H1 (cell line): ENCODE measurements at regions not wholly inside any gene's neighbourhood (a gene's known extent, or its start where the extent isn't known, plus 50 kb on each side); places are given as distances from the start of the nearest gene placed in this dataset.
"Not testable (repeated sequence)": the region's sequence is repeated elsewhere in the genome, so short reads cannot be mapped to it uniquely, and the experiment has no call there.

Experiments
- CTCF ChIA-PET: fragments of 300-600 bp; sonication (Branson Sonifier 250); formaldehyde crosslinking; loops from one replicate; lab custom pipeline; 2021; ENCODE audit not compliant: partially characterized antibody; lab: Charles Lee
- POLR2A ChIA-PET: fragments of 300-600 bp; sonication (Branson Sonifier 250); formaldehyde crosslinking; loops from one replicate; lab custom pipeline; 2021; ENCODE audit warnings: inconsistent platforms; ENCODE audit not compliant: partially characterized antibody; lab: Charles Lee
- DNase-seq, 2 experiments: peaks; one replicate each; pipeline versions ENCODE4 v3.0.0 to v3.0.0-alpha.2; 2010 to 2022; ENCODE audit warnings: low spot score in 2 of 2, low read depth in 1 of 2, mixed read lengths in 1 of 2
- FAIRE-seq: peaks from 2 replicates; lab custom pipeline; 2011; peaks lifted over from hg19 to GRCh38; lab: Jason Lieb, UNC
- H2AFZ ChIP-seq: 2 replicates; pipeline ENCODE4 v1.8.1; 2012; ENCODE audit warnings: low read length, inconsistent platforms
- H2AK5ac ChIP-seq: 2 replicates; pipeline ENCODE4 v1.6.1; 2013; ENCODE audit warnings: low read depth, low read length
- H2BK120ac ChIP-seq: replicated peaks from 2 replicates; pipeline ENCODE3; 2013; ENCODE audit warnings: low read depth, low read length, inconsistent platforms
- H2BK12ac ChIP-seq: 2 replicates; pipeline ENCODE4 v1.6.1; 2013; ENCODE audit warnings: low read depth, low read length
- H2BK15ac ChIP-seq: 2 replicates; pipeline ENCODE4 v1.6.1; 2013; ENCODE audit warnings: low read length
- H2BK20ac ChIP-seq: 2 replicates; pipeline ENCODE4 v1.6.1; 2013; ENCODE audit warnings: low read length
- H2BK5ac ChIP-seq: 2 replicates; pipeline ENCODE4 v1.6.1; 2013; ENCODE audit warnings: low read depth, low read length
- H3K14ac ChIP-seq: 2 replicates; pipeline ENCODE4 v1.6.1; 2013; ENCODE audit warnings: inconsistent platforms; ENCODE audit not compliant: insufficient read length
- H3K18ac ChIP-seq: 2 replicates; pipeline ENCODE4 v1.6.1; 2013; ENCODE audit warnings: low read length; ENCODE audit errors: extremely low read depth
- H3K23ac ChIP-seq: 2 replicates; pipeline ENCODE4 v1.6.1; 2013; ENCODE audit warnings: inconsistent platforms; ENCODE audit not compliant: insufficient read length
- H3K23me2 ChIP-seq: 2 replicates; pipeline ENCODE4 v1.6.1; 2013; ENCODE audit warnings: low read depth, low read length
- H3K27ac ChIP-seq: 2 replicates; pipeline ENCODE4 v1.6.1; 2011; ENCODE audit warnings: low read depth, low read length, inconsistent platforms
- H3K27me3 ChIP-seq, 4 experiments: replicated peaks in 1 of 4; 1 replicate in 1 of 4; 2 replicates in 3 of 4; pipeline versions ENCODE4 v1.6.1 to v1.8.1; 2011 to 2013; ENCODE audit warnings: low read length in 3 of 4, mild to moderate bottlenecking in 3 of 4, inconsistent platforms in 2 of 4, mixed read lengths in 2 of 4, moderate library complexity in 1 of 4; ENCODE audit not compliant: control insufficient read depth in 3 of 4, insufficient read depth in 3 of 4; ENCODE audit errors: extremely low read depth in 1 of 4
- H3K36me3 ChIP-seq, 4 experiments: 2 replicates each; pipeline versions ENCODE4 v1.6.1 to v1.8.1; 2011 to 2013; ENCODE audit warnings: mild to moderate bottlenecking in 4 of 4, low read length in 3 of 4, moderate library complexity in 2 of 4, control low read depth in 1 of 4, inconsistent platforms in 1 of 4; ENCODE audit not compliant: insufficient read depth in 4 of 4, control insufficient read depth in 2 of 4
- H3K4ac ChIP-seq: replicated peaks from 2 replicates; pipeline ENCODE3; 2013; ENCODE audit warnings: low read length, low read depth, mixed read lengths, inconsistent platforms; ENCODE audit not compliant: insufficient read length
- H3K4me1 ChIP-seq, 4 experiments: replicated peaks in 1 of 4; 1 replicate in 1 of 4; 2 replicates in 3 of 4; pipeline versions ENCODE4 v1.6.1 to v1.8.1; 2011 to 2013; ENCODE audit warnings: low read length in 3 of 4, inconsistent platforms in 2 of 4, mixed read lengths in 1 of 4; ENCODE audit not compliant: insufficient read depth in 4 of 4, control insufficient read depth in 3 of 4
- H3K4me2 ChIP-seq, 2 experiments: 2 replicates each; pipeline versions ENCODE4 v1.6.1 to v1.8.1; 2011 to 2013; ENCODE audit warnings: low read depth in 2 of 2, low read length in 2 of 2, control low read depth in 1 of 2, inconsistent platforms in 1 of 2, mild to moderate bottlenecking in 1 of 2; ENCODE audit not compliant: insufficient read depth in 1 of 2
- H3K4me3 ChIP-seq, 4 experiments: fragments of 200-600, 300-600 bp in 1 of 4; sonication (generic), shearing (Covaris generic), sonication (Bioruptor Twin) in 1 of 4; 2 replicates each; pipeline versions ENCODE4 v1.5.1 to v1.8.1; 2011 to 2016; ENCODE audit warnings: low read length in 4 of 4, low read depth in 3 of 4, control low read depth in 2 of 4, inconsistent platforms in 2 of 4, mild to moderate bottlenecking in 2 of 4, mixed read lengths in 1 of 4, moderate library complexity in 1 of 4; ENCODE audit not compliant: insufficient read depth in 2 of 4; ENCODE audit errors: extremely low read depth in 1 of 4
- H3K56ac ChIP-seq: replicated peaks from 2 replicates; pipeline ENCODE3; 2013; ENCODE audit warnings: low read depth, mild to moderate bottlenecking, mixed read lengths, low read length, inconsistent platforms; ENCODE audit not compliant: insufficient read length
- H3K79me1 ChIP-seq: 2 replicates; pipeline ENCODE4 v1.6.1; 2013; ENCODE audit warnings: low read depth, low read length, control low read depth
- H3K79me2 ChIP-seq, 2 experiments: 2 replicates each; pipeline versions ENCODE4 v1.6.1 to v1.8.1; 2012 to 2013; ENCODE audit warnings: low read length in 2 of 2, mild to moderate bottlenecking in 2 of 2, inconsistent platforms in 1 of 2; ENCODE audit not compliant: insufficient read depth in 2 of 2, control insufficient read depth in 1 of 2
- H3K9ac ChIP-seq, 4 experiments: replicated peaks in 1 of 4; 1 replicate in 1 of 4; 2 replicates in 3 of 4; pipeline versions ENCODE4 v1.6.1 to v1.8.1; 2011 to 2013; ENCODE audit warnings: low read depth in 3 of 4, low read length in 3 of 4, control low read depth in 2 of 4, mild to moderate bottlenecking in 2 of 4, moderate library complexity in 2 of 4, inconsistent platforms in 1 of 4; ENCODE audit errors: extremely low read depth in 1 of 4
- H3K9me3 ChIP-seq, 2 experiments: 2 replicates each; pipeline versions ENCODE4 v1.6.1 to v1.8.1; 2012 to 2013; ENCODE audit warnings: mild to moderate bottlenecking in 2 of 2, moderate library complexity in 2 of 2, control low read depth in 1 of 2, inconsistent platforms in 1 of 2, low read depth in 1 of 2, low read length in 1 of 2, mixed read lengths in 1 of 2; ENCODE audit not compliant: insufficient read depth in 2 of 2
- H4K20me1 ChIP-seq, 2 experiments: replicated peaks in 1 of 2; 2 replicates each; pipeline versions ENCODE3 to v1.8.1; 2011 to 2013; ENCODE audit warnings: inconsistent platforms in 2 of 2, low read length in 2 of 2, mild to moderate bottlenecking in 1 of 2; ENCODE audit not compliant: insufficient read depth in 2 of 2, control insufficient read depth in 1 of 2
- H4K5ac ChIP-seq: 2 replicates; pipeline ENCODE4 v1.6.1; 2013; ENCODE audit warnings: low read length, low read depth, mixed read lengths, inconsistent platforms; ENCODE audit not compliant: insufficient read length
- H4K8ac ChIP-seq: 2 replicates; pipeline ENCODE4 v1.8.0; 2013; ENCODE audit warnings: mild to moderate bottlenecking, moderate library complexity, low read length, inconsistent platforms; ENCODE audit not compliant: insufficient read depth; ENCODE audit errors: extremely low read depth
- H4K91ac ChIP-seq: replicated peaks from 2 replicates; pipeline ENCODE3; 2013; ENCODE audit warnings: low read length, mixed read lengths, inconsistent platforms; ENCODE audit not compliant: insufficient read length
- KDM4A ChIP-seq: IDR thresholded peaks from one replicate; pipeline ENCODE4 v1.7.1; 2012; ENCODE audit warnings: low read depth, mild to moderate bottlenecking, moderate library complexity, low read length, inconsistent platforms; ENCODE audit not compliant: severe bottlenecking
- NRF1 ChIP-seq: IDR thresholded peaks from 2 replicates; pipeline ENCODE4 v1.6.1; 2011; ENCODE audit warnings: mild to moderate bottlenecking, low read depth, low read length, improper control_type of control experiment
- WGBS, 2 experiments: shearing (Covaris generic) in 1 of 2; methylation state at CpG; one replicate each; pipeline versions ENCODE4 v1.1.6 to v1.1.7; 2013 to 2015; ENCODE audit warnings: low lambda C conversion rate in 2 of 2, mixed read lengths in 2 of 2, inconsistent platforms in 1 of 2, low coverage in 1 of 2, missing lambda C conversion rate in 1 of 2; ENCODE audit not compliant: insufficient replicate concordance in 2 of 2, insufficient coverage in 1 of 2, insufficient read length in 1 of 2; ENCODE audit errors: extremely low coverage in 1 of 2, missing lambda C conversion rate in 1 of 2; 5-methylcytosine and 5-hydroxymethylcytosine counted together

DNA sequence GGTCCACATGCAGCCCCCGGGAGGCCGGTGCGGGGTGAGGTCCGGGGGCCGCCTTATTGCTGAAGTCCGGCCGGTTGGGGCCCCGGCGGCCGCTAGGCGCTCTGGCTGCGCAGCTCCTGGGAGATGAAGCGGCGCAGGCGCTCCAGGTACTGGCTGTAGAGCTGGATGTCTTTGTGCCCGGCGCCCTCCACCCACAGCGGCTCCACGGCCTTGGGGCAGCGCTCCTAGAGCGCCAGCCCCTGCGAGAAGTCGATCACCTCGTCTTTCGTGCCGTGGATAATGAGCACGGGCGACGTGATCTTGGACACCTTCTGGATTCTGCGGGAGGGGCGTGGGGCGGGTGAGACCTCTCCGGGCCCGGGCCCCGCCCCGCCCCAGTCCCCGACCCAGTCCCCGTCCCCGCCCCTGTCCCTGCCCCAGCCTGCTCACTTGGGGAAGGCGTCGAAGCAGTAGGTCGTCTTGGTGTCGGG lies 76.3 kb downstream of the GOLGA8F start:
- peak in 1 of 2 experiments; percentile 69 for DNase-seq
- H3K9me3 ChIP-seq: peaks cover 0 to 23% of the 10 kb centered on the region in 2 experiments; a peak in 2 of 4 replicates
- H3K27ac ChIP-seq, H4K5ac ChIP-seq, H3K14ac ChIP-seq, H2AFZ ChIP-seq, FAIRE-seq, H3K79me2 ChIP-seq, H2BK12ac ChIP-seq, CTCF ChIA-PET, H3K23me2 ChIP-seq, H2BK120ac ChIP-seq, H3K4me1 ChIP-seq, H4K8ac ChIP-seq, H3K18ac ChIP-seq, H3K23ac ChIP-seq, H2BK5ac ChIP-seq, H2BK20ac ChIP-seq, H3K36me3 ChIP-seq, H4K20me1 ChIP-seq, H3K79me1 ChIP-seq, POLR2A ChIA-PET, H2BK15ac ChIP-seq, H3K9ac ChIP-seq, H2AK5ac ChIP-seq, H3K56ac ChIP-seq, H4K91ac ChIP-seq, H3K4ac ChIP-seq: not testable (repeated sequence)
- H3K27me3 ChIP-seq: peaks cover 0 to 10% (median 7%) of the 10 kb centered on the region in 4 experiments; a peak in 4 of 7 replicates
- H3K4me2 ChIP-seq: peak overlapping the region; percentile 46 to 57; a peak in 3 of 4 replicates
- H3K4me3 ChIP-seq: peak overlapping the region; percentile 26 to 56 (median 37); a peak in 7 of 8 replicates
- TF ChIP-seq KDM4A (peak; percentile 74), NRF1 (0 out of 2 replicates have a peak, but pooled peaks have one; percentile 18)
- 0% methylated on average over 18 of the region's 43 CpGs; no CpG with 5 or more reads in 1 of the 2 experiments for WGBS, 2 experiments
